Fibroblast of villous mesenchyme (primary cell): ENCODE measurements at regions not wholly inside any gene's neighbourhood (a gene's known extent, or its start where the extent isn't known, plus 50 kb on each side); places are given as distances from the start of the nearest gene placed in this dataset.

Experiments
- DNase-seq: peaks from one replicate; pipeline ENCODE4 v3.0.0-alpha.2; 2010; ENCODE audit warnings: low read depth
- H3K4me3 ChIP-seq: 2 replicates; pipeline ENCODE4 v1.5.1; 2011; ENCODE audit warnings: low read depth, mild to moderate bottlenecking, low read length
- TF ChIP-seq, protein P1 (sequence below): IDR thresholded peaks from 2 replicates; pipeline ENCODE4 v1.5.1; 2012; ENCODE audit warnings: low read depth, mild to moderate bottlenecking, low read length; ENCODE audit not compliant: insufficient read depth

DNA sequence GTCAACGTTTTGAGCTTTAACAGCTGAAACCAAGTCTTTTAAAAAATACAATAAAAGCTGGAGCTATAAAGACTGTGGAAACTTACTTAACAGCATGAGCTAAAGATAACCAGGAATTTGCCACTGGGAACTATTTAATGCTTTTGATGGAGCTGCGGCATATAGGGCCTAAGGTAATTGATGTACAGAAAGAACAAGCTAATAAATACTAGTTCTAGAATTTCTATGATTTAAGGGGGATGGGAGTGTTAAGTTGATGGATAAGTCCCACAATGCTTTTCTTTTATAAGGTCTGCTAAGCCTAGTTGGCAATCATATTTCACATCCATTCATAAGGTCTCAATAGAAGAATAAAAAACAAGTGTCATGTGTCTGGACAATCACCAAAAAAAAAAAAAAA lies 334.0 kb upstream of the DMAC1 start:
- H3K4me3 ChIP-seq, result no peak overlapping the region
- no peak for DNase-seq
- TF ChIP-seq, protein P1, sequence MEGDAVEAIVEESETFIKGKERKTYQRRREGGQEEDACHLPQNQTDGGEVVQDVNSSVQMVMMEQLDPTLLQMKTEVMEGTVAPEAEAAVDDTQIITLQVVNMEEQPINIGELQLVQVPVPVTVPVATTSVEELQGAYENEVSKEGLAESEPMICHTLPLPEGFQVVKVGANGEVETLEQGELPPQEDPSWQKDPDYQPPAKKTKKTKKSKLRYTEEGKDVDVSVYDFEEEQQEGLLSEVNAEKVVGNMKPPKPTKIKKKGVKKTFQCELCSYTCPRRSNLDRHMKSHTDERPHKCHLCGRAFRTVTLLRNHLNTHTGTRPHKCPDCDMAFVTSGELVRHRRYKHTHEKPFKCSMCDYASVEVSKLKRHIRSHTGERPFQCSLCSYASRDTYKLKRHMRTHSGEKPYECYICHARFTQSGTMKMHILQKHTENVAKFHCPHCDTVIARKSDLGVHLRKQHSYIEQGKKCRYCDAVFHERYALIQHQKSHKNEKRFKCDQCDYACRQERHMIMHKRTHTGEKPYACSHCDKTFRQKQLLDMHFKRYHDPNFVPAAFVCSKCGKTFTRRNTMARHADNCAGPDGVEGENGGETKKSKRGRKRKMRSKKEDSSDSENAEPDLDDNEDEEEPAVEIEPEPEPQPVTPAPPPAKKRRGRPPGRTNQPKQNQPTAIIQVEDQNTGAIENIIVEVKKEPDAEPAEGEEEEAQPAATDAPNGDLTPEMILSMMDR, result no peak

DNA sequence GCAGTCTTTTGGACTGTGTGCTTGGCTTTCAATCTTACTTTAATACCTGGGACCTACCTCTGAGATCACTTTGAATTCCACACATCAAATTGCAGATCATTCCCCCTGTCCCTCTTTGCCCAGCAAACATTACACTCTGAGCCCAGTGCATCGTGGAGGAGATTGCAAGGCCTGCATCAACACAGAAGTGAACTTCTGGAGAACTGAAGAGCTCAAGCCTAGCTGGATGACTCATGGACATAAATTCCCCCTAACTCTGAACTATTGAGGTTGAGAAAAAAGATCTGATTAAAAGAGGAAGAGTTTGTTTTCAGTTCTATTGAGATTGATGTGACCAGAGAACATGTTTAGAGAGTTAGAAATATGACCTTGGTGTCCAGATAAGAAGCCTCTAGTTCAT lies 316.0 kb upstream of the DMAC1 start:
- DNase-seq, result no peak
- H3K4me3 ChIP-seq, result no peak overlapping the region
- TF ChIP-seq, protein P1, result no peak

DNA sequence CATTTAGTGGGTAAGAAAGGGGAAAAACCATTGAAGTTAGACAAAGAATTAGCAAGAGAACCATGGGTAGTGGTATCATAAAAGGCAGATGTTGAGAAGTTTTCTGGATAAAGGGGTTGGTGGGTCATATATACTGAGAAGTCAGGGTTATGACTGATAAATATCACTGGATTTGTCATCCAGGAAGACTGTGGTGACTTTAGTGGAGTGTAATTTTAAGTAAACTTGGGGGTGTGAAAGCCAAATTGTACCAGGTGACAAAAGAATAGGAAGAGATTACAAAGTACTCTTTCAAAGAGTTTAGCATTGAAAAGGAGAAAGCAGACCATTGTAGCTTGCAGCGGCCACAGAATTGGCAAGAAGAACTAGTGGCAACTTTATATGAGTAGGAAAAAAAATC lies 315.2 kb upstream of the DMAC1 start:
- H3K4me3 ChIP-seq, result no peak overlapping the region
- no peak for DNase-seq
- TF ChIP-seq, protein P1, result no peak

DNA sequence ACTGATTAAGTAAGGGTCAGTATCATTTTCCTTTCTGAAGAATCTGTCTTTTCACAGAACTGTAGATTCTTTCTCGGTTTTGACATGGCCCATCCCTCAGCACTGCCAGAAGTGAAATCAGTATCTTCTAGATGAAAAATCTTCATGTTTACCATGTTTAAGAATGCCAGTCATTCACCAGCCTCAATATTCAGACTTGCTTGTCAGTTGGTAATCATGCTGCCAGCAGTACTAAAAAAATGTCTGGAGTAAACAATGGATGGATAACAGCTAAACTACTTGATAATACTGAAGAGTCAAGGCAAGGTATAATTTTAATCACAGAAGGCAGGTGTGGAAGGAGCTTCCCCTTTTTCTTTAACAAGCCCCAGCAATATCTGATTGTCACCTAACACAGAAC lies 306.8 kb upstream of the DMAC1 start:
- DNase-seq, result no peak
- no peak overlapping the region for H3K4me3 ChIP-seq
- TF ChIP-seq, protein P1, result no peak

DNA sequence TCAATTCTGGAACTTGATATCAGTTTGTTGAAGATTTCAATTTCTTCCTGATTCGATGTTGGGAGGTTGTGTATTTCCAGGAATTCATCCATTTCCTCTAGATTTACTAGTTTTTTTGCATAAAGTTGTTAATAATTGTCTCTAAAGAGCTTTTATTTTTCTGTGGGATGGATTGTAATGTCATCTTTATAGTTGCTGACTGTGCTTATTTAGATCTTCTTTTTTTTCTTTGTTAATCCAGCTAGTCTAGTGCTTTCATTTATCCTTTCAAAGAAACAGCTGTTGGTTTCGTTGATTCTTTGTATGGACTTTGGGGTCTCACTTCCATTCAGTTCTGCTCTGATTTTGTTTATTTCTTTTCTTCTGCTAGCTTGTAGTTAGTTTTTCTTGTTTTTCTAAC lies 302.0 kb upstream of the DMAC1 start:
- no peak overlapping the region for H3K4me3 ChIP-seq
- DNase-seq, result no peak
- TF ChIP-seq, protein P1, result no peak

DNA sequence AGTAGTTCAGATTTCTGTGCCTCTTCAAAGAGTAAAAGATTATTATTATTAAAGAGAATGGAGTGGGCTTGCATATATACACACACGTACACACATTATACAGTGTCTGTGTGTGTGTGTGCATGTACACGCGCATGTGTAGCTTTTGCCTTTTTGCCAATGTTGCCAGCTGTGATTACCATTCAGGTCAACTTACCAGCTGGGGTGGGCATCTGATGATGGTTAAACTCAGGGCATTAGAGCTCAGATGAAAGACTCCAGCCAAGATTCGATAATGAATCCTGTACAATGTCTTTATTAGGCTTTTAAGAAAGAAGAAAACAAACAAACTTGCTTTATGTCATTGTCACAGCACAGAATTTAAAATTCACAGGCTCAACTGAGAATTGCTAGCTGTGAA lies 296.5 kb upstream of the DMAC1 start:
- no peak for DNase-seq
- no peak overlapping the region for H3K4me3 ChIP-seq
- TF ChIP-seq, protein P1, result no peak

DNA sequence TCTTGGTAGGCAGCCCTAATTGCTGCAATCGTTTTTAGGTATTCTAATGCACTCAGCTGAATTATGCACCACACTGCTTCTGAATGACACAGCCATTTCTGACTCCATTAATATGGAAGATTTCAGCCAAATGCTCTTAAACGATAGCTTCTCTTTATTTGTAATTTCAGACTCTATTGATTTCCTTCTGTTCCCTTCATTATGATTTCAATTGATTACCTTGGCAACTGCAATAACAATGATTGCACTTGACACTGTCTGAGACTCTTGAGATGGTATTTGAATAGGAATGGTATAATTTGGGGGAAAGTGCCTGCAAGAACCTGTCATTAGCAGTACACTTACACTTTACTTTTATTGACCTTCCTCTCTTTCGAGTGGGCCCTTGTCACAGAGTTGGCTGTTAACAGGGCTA lies 296.1 kb upstream of the DMAC1 start:
- TF ChIP-seq, protein P1, result no peak
- no peak for DNase-seq

More for the DNA sequence above, 296.1 kb upstream of the DMAC1 start:
- no peak overlapping the region for H3K4me3 ChIP-seq
